Endothelial cell of umbilical vein (primary cell): ENCODE measurements at regions not wholly inside any gene's neighbourhood (a gene's known extent, or its start where the extent isn't known, plus 50 kb on each side); places are given as distances from the start of the nearest gene placed in this dataset.

Experiments
- CTCF ChIP-seq, 2 donors: IDR thresholded peaks; 1 replicate in 1 of 2; 2 replicates in 1 of 2; pipeline ENCODE4 v1.5.1; 2011; ENCODE audit warnings: low read length in 2 of 2, mild to moderate bottlenecking in 2 of 2, moderate library complexity in 2 of 2, control low read depth in 1 of 2, inconsistent platforms in 1 of 2, low read depth in 1 of 2; ENCODE audit not compliant: insufficient read depth in 1 of 2; ENCODE audit errors: extremely low read depth in 1 of 2
- POLR2AphosphoS5 ChIP-seq: IDR thresholded peaks from 2 replicates; pipeline ENCODE4 v1.6.1; 2012; ENCODE audit warnings: low read depth, mild to moderate bottlenecking, control low read depth, low read length, moderate library complexity; ENCODE audit not compliant: insufficient read depth

GRCh38 chr5:171639966-171640365 lies 145.7 kb upstream of the SMIM23 start:
- TF ChIP-seq CTCF (IDR thresholded peaks at IDR 0.05; ENCODE audit: extremely low read depth in 1 of 2, insufficient read depth in 1 of 2, low read depth in 1 of 2, low read length in 2 of 2) (no peak), POLR2AphosphoS5 (no peak)
